ENCODE measurements at regions not wholly inside any gene's neighbourhood (a gene's known extent, or its start where the extent isn't known, plus 50 kb on each side); places are given as distances from the start of the nearest gene placed in this dataset.

DNA sequence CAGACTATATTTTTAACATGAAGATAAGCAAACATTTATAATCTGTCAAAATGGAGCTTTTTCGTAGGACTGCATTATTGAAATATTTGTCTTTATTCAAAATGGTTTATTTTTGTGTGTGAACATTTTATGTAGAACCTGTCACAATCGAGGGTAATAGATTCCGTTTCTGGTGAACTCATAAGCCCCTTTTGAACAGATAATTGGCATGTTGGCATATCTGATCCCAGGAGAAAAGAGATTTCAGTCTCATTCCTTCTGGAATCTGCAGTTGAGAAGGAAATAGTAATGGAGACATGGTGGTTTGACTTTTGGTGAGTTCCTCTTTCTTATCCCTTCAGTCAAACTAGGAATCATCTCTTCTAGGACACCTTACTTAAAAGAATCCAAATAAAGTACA, 427.9 kb upstream of the B3GALT2 start:
- H3K4me2 ChIP-seq, result no peak overlapping the region; the same call in 2 of the 3 replicates
- POLR2A ChIA-PET, result no interaction called here
- no peaks in the 10 kb centered on the region for H3K9me3 ChIP-seq
- DNase-seq (ENCODE audit: low read depth in 1 of 2, low spot score in 1 of 2) (no peak), FAIRE-seq (no peak), ATAC-seq (no peak)
- WGBS (ENCODE audit: missing lambda C conversion rate), result 80% methylated on average over 3 of the region's 3 CpGs
- CTCF ChIA-PET, result no interaction called here
- H3K27ac ChIP-seq, result no peak overlapping the region
- TF ChIP-seq, protein P1, sequence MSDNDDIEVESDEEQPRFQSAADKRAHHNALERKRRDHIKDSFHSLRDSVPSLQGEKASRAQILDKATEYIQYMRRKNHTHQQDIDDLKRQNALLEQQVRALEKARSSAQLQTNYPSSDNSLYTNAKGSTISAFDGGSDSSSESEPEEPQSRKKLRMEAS (IDR thresholded peaks at IDR 0.05), result no peak
- TF ChIP-seq CEBPB (IDR thresholded peaks at IDR 0.05), result no peak
- no peak for TF ChIP-seq JUNB (IDR thresholded peaks at IDR 0.05)
- TF ChIP-seq, protein P2, sequence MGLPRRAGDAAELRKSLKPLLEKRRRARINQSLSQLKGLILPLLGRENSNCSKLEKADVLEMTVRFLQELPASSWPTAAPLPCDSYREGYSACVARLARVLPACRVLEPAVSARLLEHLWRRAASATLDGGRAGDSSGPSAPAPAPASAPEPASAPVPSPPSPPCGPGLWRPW (IDR thresholded peaks at IDR 0.05), result no peak
- no peak for TF ChIP-seq CHD4 (IDR thresholded peaks at IDR 0.05; ENCODE audit: borderline replicate concordance)
- TF ChIP-seq, protein P3, sequence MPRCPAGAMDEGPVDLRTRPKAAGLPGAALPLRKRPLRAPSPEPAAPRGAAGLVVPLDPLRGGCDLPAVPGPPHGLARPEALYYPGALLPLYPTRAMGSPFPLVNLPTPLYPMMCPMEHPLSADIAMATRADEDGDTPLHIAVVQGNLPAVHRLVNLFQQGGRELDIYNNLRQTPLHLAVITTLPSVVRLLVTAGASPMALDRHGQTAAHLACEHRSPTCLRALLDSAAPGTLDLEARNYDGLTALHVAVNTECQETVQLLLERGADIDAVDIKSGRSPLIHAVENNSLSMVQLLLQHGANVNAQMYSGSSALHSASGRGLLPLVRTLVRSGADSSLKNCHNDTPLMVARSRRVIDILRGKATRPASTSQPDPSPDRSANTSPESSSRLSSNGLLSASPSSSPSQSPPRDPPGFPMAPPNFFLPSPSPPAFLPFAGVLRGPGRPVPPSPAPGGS (IDR thresholded peaks at IDR 0.05), result no peak
- no peak overlapping the region for H3K4me3 ChIP-seq
- peaks cover 7% of the 10 kb centered on the region; the same call in 1 of the 3 replicates for H3K4me1 ChIP-seq

DNA sequence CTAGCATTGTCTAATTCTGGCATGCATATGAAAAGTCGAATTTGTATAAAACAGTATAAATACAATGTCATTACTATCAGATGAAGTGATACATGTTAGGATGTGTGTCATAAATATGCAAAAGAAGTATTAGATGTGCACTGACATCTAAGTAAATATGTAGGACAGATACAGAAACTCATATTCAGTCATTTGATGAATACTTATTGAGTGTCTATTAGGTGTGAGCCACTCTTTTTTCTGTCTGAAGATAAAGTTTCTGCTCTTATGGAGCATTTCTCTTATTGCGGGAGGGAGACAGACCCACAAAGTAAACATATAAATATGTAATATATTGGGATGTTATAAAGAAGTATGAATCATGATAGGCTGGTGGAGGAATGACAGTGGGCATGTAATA, 426.6 kb upstream of the B3GALT2 start:
- Histone ChIP-seq H3K4me3 (no peak overlapping the region), H3K27ac (no peak overlapping the region), H3K9me3 (no peaks in the 10 kb centered on the region), H3K4me1 (peaks cover 7% of the 10 kb centered on the region; the same call in 1 of the 3 replicates), H3K4me2 (no peak overlapping the region)
- TF ChIP-seq, protein P4, sequence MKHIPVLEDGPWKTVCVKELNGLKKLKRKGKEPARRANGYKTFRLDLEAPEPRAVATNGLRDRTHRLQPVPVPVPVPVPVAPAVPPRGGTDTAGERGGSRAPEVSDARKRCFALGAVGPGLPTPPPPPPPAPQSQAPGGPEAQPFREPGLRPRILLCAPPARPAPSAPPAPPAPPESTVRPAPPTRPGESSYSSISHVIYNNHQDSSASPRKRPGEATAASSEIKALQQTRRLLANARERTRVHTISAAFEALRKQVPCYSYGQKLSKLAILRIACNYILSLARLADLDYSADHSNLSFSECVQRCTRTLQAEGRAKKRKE (CRISPR knock-in tag; IDR thresholded peaks at IDR 0.05; ENCODE audit: low read depth), result no peak
- TF ChIP-seq SREBF2 (IDR thresholded peaks at IDR 0.05), result no peak
- TF ChIP-seq, protein P3 (IDR thresholded peaks at IDR 0.05), result no peak
- no peak for TF ChIP-seq ZFP36 (IDR thresholded peaks at IDR 0.05; ENCODE audit: borderline replicate concordance, partially characterized antibody)
- TF ChIP-seq TP53 (CRISPR knock-in tag; IDR thresholded peaks at IDR 0.05), result no peak
- TF ChIP-seq MAZ (IDR thresholded peaks at IDR 0.05; ENCODE audit: borderline replicate concordance, low read depth, low read length), result no peak
- no peak for TF ChIP-seq FOSL2 (IDR thresholded peaks at IDR 0.05)
- TF ChIP-seq FOSL2 (CRISPR knock-in tag; IDR thresholded peaks at IDR 0.05), result no peak
- TF ChIP-seq, protein P5, sequence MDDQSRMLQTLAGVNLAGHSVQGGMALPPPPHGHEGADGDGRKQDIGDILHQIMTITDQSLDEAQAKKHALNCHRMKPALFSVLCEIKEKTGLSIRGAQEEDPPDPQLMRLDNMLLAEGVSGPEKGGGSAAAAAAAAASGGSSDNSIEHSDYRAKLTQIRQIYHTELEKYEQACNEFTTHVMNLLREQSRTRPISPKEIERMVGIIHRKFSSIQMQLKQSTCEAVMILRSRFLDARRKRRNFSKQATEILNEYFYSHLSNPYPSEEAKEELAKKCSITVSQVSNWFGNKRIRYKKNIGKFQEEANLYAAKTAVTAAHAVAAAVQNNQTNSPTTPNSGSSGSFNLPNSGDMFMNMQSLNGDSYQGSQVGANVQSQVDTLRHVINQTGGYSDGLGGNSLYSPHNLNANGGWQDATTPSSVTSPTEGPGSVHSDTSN (IDR thresholded peaks at IDR 0.05), result no peak
- no peak for TF ChIP-seq RARB (CRISPR knock-in tag; IDR thresholded peaks at IDR 0.05)
- no peak for TF ChIP-seq EHF (CRISPR knock-in tag; IDR thresholded peaks at IDR 0.05)
- no peak for TF ChIP-seq MAFK (IDR thresholded peaks at IDR 0.05; ENCODE audit: partially characterized antibody)
- TF ChIP-seq, protein P6, sequence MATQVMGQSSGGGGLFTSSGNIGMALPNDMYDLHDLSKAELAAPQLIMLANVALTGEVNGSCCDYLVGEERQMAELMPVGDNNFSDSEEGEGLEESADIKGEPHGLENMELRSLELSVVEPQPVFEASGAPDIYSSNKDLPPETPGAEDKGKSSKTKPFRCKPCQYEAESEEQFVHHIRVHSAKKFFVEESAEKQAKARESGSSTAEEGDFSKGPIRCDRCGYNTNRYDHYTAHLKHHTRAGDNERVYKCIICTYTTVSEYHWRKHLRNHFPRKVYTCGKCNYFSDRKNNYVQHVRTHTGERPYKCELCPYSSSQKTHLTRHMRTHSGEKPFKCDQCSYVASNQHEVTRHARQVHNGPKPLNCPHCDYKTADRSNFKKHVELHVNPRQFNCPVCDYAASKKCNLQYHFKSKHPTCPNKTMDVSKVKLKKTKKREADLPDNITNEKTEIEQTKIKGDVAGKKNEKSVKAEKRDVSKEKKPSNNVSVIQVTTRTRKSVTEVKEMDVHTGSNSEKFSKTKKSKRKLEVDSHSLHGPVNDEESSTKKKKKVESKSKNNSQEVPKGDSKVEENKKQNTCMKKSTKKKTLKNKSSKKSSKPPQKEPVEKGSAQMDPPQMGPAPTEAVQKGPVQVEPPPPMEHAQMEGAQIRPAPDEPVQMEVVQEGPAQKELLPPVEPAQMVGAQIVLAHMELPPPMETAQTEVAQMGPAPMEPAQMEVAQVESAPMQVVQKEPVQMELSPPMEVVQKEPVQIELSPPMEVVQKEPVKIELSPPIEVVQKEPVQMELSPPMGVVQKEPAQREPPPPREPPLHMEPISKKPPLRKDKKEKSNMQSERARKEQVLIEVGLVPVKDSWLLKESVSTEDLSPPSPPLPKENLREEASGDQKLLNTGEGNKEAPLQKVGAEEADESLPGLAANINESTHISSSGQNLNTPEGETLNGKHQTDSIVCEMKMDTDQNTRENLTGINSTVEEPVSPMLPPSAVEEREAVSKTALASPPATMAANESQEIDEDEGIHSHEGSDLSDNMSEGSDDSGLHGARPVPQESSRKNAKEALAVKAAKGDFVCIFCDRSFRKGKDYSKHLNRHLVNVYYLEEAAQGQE (IDR thresholded peaks at IDR 0.05), result no peak
- TF ChIP-seq CEBPB (IDR thresholded peaks at IDR 0.05), result no peak
- no peak for TF ChIP-seq CBX8 (IDR thresholded peaks at IDR 0.05)
- TF ChIP-seq HOXA7 (CRISPR knock-in tag; IDR thresholded peaks at IDR 0.05), result no peak
- no peak for TF ChIP-seq HDAC2 (IDR thresholded peaks at IDR 0.05)
- TF ChIP-seq, protein P1 (IDR thresholded peaks at IDR 0.05), result no peak
- TF ChIP-seq, protein P7, sequence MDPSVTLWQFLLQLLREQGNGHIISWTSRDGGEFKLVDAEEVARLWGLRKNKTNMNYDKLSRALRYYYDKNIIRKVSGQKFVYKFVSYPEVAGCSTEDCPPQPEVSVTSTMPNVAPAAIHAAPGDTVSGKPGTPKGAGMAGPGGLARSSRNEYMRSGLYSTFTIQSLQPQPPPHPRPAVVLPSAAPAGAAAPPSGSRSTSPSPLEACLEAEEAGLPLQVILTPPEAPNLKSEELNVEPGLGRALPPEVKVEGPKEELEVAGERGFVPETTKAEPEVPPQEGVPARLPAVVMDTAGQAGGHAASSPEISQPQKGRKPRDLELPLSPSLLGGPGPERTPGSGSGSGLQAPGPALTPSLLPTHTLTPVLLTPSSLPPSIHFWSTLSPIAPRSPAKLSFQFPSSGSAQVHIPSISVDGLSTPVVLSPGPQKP (IDR thresholded peaks at IDR 0.05; ENCODE audit: low read depth, low read length), result no peak
- CTCF ChIA-PET, result no interaction called here
- DNase-seq (ENCODE audit: low read depth in 1 of 2, low spot score in 1 of 2) (no peak), ATAC-seq (no peak), FAIRE-seq (no peak)
- 85% methylated on average over 2 of the region's 2 CpGs for WGBS (ENCODE audit: missing lambda C conversion rate)
- POLR2A ChIA-PET, result no interaction called here

Data from A549 (cell line).